NCI-H774 (cell line): ENCODE measurements at regions not wholly inside any gene's neighbourhood (a gene's known extent, or its start where the extent isn't known, plus 50 kb on each side); places are given as distances from the start of the nearest gene placed in this dataset.

Experiments used
- DNase-seq: peaks from one replicate; lab custom pipeline; 2025; lab: John Stamatoyannopoulos, UW

DNA sequence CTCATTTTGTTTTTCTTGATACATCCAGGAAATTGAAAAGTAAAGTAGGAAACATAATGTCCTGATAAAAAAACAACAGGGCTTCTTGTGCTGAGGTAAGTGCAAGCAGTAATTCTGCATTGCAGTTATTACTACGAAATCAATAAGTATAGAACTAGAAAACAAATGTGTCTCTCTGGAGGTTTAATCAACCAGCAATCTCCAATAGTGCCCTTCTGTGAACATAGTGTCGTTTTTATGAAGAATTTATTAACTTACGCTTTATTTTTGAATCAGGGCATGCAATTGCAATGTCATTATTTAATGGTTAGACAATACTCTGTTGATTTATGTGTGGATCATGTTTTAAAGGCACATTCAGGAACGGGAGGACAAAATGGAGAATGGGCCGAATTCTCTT, 494.1 kb upstream of the NOVA1 start:
- DNase-seq: no peak

DNA sequence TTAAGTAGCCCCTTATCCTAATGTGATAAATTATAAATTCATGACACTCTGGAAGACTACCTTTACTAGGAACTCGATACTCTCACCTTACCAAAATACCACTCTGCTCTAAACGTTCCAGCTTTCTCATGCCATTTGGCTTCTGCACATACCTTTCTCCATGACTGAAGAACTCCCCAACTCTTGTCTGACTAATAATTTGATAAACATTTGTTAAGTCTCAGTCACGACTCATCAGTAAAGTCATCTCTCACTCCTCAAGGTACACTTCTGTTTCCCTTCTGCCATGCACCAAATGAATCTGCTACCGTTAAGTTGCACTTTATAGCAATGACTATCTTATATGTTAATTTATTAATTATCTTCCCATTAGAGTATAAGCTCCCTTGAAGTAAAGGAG, 498.3 kb upstream of the NOVA1 start:
- DNase-seq: no peak

DNA sequence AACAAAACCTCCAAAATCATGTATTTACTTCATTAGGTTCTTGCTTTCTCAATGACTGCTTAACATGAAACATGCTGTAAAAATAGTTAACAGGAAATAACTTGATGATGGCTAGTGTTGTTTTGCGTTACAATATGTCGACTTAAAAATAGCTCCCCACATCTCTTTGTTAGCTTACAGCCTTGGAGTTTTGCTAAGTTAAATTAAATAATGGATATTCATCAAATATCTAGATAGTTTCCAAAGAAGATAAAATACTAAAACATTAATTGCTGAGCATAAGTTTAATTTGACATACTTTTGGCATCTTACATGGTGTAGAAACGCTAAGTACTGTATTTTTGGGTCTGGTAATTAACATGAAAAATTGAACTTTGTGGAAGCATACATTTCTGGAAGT, 500.6 kb upstream of the NOVA1 start:
- DNase-seq: no peak

DNA sequence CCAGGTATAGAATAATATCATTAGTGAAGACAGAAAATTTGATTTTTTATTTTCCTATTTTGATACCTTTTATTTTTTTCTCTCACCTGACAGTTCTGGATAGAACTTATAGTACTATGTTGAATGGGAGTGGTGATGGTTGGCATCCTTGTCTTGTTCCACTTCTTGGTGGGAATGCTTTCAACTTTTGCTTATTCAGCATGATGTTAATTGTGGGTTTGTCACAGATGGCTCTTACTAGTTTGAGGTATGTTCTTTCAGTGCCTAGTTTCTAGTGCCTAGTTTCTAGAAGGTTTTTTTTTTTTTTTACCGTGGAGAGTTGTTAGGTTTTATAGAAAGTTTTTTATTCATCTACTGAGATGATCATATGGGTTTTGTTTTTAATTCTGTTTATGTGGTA, 516.3 kb upstream of the NOVA1 start:
- no peak for DNase-seq

DNA sequence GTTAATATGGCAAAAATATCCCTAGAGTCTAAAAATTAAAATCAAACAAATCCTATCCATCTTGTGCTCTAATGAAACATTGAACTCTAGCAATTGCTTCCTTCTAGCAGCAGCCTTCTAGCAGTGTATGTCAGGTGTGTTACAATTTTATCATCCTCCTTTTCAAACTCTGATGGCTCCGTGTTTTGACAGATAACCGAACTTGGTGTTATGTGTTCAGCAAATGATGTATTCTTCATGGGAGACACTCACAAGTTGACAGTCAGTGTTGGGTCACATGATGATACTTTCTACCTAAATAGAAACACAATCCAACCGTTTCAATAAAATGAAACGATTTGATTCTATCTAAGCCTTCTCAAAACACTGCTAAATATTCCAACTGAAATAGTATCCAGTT, 525.3 kb upstream of the NOVA1 start:
- DNase-seq: no peak

DNA sequence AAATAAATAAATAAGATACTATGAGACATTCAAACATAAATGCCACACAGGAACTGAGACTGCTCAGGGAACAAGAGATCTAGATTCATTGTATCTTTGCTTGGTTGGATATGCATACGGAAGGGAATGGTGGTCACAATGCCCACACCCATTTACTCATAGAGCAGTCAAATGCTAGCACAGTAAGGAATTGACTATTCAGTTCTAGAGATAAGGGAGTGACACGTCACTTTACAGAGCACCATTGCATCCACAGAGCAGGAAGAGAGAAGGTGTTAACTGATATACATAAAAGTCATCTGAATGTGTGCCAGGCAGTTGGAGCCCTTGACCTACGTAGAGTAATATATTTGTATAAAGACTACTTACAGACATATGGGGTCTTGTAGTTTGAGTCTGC, 530.0 kb upstream of the NOVA1 start:
- DNase-seq: no peak

DNA sequence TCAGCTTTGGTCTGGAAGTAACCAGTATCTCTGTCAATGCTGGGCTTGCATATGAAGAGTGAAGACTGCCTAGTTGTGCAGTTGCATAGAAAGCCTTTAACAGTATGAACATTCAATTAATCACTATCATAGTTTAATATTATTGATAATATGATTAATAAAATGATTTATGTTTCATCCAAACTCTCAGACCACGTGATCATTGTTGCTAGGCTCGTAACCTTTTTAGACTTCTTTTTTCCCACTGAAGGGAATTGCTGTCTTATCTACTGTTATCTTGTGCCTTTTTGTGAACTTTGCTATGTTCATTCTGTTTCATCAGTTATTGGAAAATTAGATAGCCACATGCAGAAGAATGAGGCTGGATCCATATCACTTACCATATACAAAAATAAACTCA, 536.4 kb upstream of the NOVA1 start:
- no peak for DNase-seq

DNA sequence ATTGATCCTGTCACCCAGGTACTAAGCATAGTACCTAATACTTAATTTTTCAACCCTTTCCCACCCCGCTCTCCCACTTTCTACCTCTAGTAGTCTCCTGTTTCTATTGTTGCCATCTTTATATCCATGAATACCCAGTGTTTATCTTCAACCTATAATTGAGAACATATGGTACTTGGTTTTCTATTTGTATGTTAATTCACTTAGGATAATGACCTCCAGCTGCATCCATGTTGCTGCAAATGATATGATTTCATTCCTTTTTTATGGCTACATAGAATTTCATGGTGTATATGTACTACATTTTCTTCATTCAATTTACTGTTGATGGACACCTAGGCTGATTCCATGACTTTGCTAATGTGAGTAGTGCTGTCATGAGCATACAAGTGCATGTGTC, 547.3 kb upstream of the NOVA1 start:
- DNase-seq: no peak

DNA sequence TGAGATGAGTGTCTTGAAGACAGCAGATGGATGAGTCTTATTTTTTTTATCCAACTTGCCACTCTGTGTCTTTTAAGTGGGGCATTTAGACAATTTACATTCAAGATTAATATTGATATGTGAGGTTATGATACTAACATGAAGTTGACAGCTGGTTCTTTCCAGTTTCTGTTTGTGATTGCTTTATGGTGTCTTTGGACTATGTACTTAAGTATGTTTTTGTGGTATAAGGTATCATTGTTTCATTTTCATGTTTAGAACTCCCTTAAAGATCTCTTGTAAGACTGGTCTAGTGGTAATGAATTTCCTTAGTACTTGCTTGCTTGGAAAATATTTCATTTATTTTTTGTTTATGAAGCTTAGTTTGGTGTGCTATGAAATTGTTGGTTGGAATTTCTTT, 550.3 kb upstream of the NOVA1 start:
- no peak for DNase-seq

DNA sequence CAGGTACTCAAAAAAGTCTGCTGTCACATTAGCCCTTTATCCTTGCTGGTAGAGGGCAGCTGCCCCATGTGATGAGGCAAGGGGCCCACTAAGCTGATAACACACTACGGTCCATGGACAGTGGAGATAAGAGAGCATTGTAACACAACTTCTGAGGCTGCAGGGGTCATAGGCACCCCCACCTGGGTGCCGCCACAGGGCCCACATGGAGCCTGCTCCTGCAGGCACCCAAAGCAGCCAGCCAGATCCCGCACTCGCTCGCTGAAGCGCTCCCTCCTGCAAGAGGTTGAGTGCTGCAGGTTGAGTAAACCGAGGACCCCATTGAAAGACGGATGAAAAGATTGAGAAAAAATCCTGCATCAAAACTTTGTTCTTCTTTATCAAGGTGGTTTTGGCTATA, 566.3 kb upstream of the NOVA1 start:
- no peak for DNase-seq

DNA sequence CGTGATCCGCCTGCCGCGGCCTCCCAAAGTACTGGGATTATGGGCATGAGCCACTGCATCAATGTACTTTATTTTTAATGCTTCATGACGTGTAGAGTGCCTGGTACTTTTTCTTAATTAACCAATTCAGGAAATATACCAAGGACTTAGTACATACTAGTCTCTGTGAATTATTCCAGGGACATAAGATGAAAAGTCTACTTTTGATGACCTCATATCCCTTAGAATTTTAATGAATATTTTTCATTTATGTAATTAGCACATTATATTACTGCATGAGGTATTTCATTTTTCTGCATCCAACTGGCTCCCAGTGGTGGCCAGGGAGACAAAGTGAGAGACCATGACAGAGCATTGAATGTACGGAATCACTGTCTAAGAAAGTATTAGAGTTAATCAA, 577.7 kb upstream of the NOVA1 start:
- no peak for DNase-seq

DNA sequence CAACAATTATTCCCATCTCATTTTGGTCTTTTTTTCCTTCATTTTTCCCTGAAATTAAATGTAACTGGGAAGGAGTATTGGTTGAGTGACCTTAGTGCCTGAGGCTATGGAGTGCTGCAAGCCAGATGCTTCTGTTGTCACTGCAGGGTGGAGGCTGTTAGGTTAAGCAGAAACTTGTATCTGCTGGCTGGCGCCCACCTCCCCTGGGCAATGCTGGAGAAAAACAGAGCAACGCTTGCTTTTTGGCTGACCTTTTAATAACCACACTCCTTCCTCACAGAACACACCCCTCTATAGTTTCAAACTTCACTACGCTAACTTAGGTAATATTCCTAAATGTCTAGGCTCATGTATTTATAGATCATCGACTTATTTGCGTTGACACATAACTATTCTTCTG, 583.5 kb upstream of the NOVA1 start:
- DNase-seq: no peak

DNA sequence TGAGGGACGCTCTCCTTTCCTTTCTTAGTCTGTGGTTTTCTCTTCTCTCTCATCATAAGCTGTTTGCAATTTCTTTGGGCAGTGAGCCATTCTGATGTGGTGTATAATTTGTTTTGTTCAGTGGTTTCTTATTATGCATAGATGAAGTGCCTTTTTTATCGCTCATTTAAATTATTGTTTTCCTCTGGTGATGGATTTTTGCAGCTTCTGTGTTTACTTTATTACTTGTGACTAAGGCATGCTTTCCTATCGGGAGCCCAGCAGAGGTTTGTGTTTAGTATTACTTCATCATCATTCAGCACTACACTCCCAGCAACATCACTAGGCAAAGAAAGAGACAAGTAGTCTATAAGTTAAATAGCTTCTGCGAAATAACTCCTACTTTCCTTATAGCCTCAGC, 586.6 kb upstream of the NOVA1 start:
- no peak for DNase-seq

DNA sequence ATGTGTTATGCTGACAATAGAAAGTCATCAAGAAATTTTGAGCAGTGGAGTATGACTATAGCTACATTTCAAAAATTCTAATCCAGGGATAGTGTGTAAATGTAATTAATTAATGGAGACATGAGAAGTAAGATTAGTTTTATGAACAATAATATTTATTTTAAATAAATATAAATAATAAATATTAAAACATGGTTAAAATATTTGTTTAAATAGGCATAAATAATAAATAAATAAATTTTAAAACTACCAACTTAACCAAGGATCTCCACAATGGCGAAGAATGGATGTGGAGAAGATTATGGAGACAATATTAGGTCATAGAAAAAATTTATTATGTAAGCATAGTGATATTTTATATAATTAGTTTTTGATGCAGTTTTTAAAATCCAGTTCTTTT, 588.2 kb upstream of the NOVA1 start:
- no peak for DNase-seq

DNA sequence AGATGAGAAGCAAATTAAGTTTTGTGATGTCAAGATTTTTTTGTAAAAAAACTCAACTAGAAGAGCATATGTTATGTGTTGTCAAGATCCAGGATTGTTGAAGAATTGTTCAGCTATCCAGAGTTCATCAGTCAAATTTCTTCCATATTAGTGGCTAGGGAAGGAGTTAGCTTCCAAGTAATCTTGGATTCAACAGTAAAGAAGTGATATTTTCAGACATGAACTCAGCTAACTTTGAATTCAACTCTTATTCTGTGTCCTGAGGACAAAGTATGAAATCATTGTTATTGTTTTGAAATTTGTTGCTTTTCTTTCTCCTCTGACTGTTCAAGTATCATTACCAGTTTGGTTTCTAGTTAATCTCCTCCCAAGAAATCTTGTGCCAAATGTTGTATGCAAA, 589.3 kb upstream of the NOVA1 start:
- no peak for DNase-seq

DNA sequence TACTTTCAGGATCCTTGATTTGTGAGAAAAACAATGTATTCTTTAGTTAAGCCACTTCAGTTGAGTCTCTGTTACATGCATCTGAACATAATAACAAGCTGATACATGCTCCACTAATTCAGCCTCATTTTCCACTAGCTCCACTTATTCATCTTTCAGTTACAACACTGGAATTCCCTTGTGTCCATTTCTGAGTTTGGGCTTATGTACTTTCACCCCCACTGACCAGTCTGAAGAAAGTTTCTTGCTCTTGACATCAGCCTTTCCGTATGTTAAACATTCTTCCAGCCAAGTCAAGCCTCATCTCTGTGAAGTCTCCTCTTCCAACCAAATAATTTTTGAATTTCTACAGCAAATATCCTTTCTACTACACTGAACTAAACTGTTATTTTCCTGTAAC, 592.5 kb upstream of the NOVA1 start:
- DNase-seq: no peak

DNA sequence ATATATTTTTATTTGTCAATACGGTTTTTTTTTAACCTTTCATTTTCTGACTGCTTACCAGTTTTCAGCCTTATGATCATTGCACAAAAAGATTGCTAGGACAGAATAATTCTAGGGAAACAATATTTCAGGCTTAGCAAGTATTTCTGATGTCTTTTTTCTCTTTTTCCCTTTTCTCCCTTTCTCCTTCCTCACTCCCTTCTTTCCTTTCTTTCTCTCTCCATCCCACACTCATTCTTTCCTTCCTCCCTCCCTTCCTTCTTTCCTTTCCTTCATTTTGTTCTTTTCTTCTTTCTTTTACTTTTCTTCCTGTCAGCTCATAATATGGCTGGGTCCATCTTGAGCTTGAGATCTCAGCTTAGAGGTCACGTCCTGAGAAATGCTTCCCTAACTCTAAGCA, 601.4 kb upstream of the NOVA1 start:
- no peak for DNase-seq

DNA sequence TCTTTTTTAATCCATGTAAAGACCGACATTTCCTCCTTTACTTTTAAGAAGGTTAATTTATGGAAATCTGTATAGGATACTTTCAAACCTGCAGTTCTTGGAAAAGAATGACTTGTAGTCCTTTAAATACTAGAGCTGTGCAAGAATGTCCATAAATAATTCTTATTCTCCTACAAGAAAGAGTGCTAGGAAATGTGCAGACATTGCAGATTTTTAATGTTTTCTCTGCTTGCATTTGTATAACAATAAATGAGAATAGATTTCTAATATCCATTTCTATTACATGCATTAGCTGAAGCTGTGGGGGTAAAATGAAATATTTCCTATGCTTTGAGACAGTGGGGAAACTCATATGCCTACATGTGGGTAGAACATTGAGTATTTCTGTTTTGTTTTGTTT, 607.2 kb upstream of the NOVA1 start:
- DNase-seq: no peak

DNA sequence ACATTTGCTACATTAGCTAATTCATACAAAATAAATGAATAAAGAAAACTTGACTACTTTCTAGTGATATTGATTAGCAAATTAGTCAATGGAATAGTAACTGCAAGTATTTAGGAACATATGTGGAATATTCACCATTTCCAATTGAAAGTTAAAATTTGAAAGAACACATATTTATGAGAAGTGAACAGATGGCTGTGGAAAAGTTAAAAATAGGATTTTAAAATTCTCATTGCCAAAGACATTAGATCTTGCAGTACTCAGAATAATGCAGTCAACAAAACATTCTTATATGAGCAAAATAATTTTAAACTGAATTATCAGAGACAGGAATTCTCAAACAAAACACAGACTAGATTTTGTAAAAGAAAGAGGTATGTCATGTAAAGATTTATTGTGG, 613.9 kb upstream of the NOVA1 start:
- DNase-seq: no peak

DNA sequence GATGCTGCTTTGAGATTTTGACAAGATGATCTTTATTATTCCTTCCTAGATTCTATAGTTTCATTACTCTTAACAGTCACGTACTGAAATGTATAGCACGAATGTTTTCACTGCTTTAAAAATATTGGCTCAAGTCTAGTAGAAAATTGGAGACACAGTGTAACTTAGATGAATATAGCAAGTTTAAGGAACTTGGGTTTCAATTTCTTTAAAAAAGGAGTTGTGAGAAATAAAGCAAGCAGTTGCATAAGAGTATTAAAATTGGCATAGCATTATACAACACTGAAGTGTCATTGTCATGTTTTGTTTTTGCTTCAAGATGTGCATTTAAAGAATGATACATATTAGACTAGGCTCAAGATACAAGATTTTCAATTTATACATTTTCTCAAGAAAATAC, 624.8 kb upstream of the NOVA1 start:
- no peak for DNase-seq

DNA sequence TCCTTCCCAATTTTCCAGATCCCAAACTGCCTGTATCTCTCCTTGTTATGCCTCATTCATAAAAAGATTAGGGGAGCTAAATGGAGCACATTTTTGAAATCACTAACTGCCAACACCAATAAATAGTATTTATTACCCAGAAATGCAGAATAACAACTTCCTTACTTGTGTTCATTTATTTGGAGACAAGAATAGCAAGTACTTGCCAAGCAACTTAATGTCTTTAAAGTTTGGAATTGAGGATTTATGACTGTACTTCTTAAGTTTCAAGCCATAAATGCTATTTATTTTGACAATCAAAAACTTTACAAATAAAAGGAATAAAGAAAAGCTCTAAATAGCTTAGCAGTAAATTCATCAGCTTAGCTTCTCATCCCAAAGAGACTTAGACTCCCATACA, 626.1 kb upstream of the NOVA1 start:
- no peak for DNase-seq

DNA sequence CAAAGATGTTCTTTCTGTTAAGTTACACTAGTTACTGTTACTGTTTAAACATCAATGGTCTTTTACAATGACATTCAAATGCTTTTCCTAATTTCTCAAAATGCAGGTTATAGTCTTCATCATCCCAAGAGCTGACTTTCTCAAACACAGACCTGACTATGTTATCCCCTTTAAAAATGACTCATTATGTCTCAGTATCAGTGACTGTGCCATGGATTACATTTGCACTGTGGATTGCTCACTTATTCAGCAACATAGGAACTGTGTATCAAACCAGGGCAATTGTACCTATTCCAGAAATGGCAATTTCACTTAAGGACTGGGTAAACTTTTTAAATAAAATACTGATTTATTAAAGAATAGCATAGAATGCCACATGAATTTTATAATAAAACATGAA, 630.2 kb upstream of the NOVA1 start:
- no peak for DNase-seq

DNA sequence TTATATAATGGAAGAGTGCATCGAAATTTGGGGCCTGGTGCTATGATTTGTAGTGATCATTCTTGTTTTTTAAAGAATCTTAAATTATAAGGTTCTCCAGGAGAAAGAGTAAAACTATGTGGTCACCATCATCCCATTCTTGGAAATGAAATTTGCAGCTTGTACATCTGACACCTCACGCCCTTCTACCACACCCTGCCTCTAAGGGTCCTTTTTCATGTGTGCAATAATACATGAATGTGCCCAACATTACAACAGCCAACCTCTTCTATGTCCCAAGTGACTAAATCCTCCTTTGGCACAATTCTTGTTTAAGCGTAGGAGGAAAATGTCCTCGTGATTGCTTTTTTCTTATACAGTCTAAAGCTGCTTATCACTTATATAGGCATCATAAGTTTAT, 636.5 kb upstream of the NOVA1 start:
- no peak for DNase-seq

DNA sequence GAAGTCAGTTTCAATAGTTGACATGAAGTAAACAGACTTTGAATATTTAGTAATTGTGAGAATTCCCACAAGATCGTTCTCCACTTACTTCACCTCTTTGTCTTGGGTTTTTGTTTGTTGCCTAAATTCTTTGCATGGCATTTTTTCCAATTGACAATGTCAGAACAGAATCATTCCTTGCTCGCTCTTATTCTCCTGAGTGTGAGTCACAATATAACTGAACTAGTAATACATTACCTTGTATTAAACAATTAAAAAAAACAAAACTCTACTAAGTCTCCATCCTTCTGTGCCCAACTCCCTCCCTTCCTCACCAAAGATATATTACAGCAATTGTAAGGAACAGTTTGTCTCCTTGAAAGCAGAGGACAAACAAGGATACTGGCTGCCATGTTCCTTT, 638.8 kb upstream of the NOVA1 start:
- no peak for DNase-seq

DNA sequence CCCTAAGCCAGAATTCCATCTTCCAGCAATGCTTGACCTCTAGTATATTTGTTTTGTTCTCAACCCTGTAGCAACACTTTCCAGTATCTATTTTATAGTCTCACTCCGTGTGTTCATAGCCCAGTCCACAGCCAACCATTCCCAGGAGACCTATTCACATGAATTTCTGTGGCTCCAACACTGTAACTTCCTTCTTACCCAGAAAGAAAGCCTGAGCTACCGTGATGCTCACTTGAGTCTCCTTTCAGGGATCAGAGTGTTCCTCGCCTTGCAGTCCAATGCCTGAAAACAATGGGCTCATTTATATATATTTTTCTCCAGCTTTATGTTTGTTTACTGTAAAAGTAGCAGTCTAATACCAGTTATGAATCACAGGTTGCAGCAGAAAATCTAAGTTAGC, 645.0 kb upstream of the NOVA1 start:
- no peak for DNase-seq

DNA sequence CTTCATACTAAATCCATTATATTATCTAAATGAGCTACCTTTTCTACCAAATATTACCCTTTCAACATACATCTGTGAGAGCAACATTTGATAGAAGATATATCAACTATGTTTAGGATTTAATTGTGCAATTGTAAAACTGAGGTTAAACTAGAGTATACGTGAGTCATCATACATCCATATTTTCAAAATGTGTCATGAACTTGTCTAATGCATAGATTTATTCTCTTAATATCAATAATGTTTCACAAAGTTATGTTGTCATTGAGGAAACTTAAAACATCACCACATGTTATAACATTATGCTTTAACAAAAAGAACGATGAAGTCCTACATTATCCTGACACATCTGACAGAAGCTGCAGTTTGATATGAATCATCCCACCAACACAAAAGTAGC, 645.5 kb upstream of the NOVA1 start:
- no peak for DNase-seq
